Right lung (tissue), 2 donors: ENCODE measurements at regions not wholly inside any gene's neighbourhood (a gene's known extent, or its start where the extent isn't known, plus 50 kb on each side); places are given as distances from the start of the nearest gene placed in this dataset.

Experiments used
- DNase-seq, 2 donors: peaks; one replicate each; pipeline ENCODE4 v3.0.0-alpha.2; 2013

DNA sequence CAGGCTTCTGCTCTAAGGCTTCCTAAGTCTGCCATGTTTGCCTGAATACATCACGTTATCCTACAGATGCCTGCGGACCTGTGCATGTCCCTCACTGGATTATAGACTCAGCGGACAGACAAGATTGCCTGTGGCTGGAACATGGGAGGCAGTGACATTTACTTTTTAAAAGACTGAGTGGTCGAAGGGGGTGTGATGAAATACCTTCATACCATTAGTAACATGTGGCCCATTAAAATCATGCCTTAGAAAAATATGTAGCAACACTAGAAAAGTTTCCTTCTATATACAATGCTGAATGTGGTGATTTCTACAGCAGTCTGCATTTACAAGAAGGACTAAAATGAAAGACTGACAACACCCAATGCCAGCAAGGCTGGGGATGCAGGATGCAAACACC lies 154.4 kb downstream of the ASB1 start:
- DNase-seq = no peak

DNA sequence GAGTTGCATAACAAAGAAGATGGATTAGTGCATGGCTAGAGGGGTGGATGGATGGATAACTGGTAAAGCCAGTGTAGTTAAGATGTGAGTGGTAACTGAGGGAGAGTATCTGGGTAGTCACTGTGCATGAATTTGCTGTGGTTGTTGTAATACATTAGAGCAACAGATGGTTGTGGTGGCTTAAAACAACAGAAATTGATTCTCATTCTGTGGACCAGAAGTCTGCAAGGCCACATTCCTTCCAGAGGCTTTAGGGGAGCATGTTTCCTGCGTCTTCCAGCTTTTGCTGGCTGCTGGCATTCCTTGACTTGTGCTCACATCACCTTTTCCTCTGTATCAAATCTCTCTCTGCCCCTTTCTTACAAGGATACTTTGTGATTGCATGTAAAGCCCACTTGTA lies 155.4 kb downstream of the ASB1 start:
- DNase-seq = no peak

GRCh38 chr2:238584617-238585016 lies 157.9 kb downstream of the ASB1 start:
- DNase-seq = no peak

DNA sequence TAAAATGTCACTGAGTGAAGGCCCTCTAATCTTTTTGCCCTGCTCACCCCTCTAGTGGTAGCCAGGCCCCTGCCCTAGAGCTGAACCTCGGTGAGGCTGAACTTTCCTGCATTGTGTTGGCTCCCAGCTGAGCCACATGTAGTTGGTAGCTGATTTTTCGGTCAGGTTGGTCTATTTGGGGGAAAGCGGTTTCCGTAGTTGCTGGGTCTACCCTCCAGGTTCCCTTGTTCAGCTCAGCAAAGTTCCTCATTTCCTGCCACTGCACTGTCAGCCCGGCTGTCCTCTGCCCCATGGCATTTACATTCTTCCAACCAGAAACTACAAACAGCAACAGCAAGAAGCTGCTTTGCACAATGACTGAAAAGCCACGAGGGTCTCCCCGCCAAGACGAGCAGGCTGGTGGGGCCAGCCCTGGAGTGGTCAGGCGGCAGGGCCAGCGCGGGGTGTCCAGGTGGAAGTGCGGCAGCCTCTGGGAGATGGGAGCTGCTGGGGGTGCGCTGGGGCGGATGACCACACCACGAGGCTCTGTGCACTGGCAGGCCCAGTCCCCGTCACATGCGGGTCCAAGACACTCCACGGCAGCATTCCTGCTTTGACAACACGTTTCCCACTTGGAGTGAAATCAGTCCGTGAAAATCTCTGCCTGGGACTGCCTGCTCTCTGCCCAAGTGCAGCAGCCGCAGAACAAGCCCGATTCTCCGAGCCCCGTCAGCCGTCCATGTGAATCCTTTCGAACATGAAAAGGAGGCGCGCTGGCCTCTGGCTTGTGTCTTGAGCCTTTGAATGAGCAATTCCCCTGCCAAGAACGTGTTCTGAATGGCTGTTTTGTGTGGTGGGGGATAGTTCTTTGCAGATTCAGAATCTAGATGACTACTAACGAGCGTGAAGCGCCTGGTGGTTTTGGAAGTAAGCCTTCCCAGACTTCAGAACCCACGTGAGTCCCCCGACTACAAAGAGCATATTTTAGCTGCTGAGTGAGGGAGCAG lies 159.4 kb downstream of the ASB1 start:
- no peak for DNase-seq

- no peak for DNase-seq
Observed at GRCh38 chr2:238586931-238587775, 160.4 kb downstream of the ASB1 start.

- DNase-seq = no peak
Observed at GRCh38 chr2:238587776-238588660, 161.3 kb downstream of the ASB1 start.

DNA sequence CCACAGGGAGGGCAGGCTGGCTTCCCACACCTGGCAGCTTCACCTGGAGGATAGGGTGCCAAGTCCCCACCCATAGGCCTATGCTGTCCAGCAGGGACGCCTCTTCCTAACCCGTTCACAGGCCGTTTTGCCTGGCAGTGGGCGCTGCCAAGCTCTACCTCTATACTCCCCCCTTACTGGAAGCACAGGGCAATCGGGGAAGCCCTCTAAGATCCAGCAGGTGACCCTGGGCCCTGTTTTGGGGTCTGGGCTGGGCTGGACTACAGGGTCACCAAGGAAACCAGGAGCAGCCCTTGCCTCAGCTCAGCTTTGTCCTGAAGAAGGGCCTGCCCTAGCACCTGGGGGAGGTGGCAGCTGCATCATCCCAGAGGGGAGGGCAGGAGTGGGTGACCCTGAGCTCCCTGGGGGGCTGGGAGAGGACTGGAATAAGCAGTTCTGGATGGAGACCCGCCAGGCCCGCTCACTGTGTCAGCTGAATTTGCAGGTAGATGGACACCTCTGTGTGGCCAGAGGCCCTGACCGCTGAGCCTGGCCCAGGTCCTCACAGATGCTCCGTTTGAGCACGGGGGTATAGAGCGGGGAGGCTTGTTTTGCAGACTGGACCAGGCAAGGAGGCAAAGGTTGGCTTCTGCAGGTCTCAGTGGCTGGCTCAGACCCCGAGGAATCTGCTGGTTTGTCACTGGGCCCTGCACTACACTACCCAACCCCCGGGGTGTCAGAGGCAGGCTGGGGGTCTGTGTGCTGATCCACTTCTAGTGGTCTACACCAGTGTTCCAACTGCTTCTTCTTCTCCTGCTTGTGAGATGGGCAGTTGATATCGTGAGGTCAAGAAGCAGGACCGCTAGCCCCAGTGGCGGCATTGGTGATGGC lies 163.1 kb downstream of the ASB1 start:
- no peak for DNase-seq

- no peak for DNase-seq
Observed at GRCh38 chr2:238591732-238592131, 165.0 kb downstream of the ASB1 start.

- DNase-seq = no peak
Observed at GRCh38 chr2:238593236-238593635, 166.5 kb downstream of the ASB1 start.

DNA sequence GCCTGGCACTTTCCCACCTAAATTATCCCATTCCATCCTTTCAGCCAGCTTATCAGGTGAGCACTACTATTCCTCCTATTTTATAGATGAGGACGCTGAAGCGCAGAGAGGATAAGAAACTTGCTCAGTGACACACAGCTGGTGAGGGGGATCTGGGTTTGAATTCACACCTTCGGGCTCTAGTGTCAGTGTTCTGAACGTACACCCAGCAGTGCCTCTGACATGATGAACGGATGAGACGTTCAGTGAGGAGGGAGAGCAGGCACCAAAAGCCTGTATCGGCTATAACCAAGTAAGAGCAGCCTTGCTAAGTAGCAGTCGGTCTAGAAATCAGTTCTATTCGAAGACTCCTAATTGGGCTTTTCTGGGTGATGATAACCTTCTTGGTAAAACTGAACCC lies 167.0 kb downstream of the ASB1 start:
- DNase-seq = no peak

DNA sequence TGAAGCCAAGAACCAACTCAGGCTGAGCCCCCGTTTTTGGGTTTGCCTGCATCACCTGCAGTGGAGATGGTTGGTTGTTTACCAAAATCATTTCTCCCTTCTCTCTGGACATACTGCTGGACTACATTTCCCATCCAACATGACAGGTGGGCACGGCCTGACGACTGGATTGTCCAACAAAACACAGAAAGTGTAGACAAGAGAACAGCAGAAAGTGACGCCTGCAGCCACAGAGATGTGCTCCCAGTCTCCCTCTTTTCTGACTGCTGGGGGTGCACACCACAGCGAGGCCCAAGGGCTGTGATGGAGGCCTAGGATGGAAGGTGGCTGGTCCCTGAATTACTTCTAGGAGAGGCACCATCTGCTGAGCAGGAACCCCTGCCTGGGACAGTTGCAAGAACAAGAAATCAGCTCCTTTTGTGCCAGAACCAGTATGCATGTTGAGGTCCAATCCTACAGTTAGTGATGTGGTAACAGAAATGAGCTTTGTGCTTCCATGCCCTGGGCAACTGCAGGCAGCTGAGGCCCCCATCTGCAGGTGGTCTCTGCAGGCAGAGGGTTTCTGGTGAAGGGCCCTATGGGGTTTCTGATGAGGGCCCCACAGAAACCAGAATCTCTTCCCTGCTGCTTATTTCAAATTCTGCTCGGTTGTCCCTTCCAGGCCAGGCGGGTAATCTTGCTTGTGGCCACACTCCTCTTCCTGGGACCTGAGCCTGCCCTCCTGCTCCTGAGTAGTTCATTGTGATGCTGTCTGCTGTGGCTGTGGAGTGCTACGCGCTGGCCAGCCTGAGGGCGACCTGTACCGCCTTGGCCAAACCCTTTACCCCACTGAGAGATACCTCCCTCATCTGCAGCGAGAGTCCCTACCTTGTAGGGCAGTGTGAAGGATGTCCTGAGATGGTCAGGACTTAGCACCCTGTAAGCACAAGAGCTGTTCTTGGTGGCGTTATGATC lies 168.3 kb downstream of the ASB1 start:
- DNase-seq = no peak

DNA sequence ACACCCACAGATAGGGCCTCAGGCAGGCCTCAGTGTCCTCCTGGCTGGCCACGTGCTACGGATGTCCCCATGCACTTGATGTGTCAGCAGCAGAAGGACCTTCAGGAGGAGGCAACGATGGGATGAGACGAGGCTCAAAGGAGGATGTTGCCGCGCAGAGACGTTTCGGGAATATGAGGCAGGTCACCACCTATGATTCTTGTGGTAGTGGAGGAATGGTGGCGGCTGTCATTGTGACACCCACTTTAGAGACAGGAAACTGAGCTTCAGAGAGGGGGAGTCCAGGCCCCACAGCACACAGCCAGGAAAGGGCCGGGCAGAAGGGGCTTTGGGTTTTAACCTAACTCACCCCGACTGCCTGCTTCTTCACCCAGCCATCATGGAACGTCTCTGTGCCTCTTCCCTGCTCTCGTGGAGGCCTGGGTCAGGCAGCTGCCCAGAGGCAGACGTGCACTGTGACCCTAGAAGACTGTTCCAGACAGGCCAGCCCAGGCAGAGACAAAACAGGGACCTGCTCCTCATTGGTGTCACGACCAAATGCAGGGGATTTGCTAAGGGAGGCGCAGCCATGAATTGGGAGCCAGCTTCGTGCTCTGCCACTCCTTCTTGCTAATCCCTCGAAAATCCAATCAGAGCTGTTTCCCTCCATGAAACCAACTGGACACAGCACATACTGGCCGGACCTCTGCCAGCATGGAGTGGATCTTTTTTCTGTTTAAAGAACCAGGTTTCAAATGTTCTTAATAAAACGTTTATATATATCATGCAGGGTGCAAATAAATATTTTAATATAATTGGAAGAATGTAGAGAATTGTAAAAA lies 169.2 kb downstream of the ASB1 start:
- no peak for DNase-seq

DNA sequence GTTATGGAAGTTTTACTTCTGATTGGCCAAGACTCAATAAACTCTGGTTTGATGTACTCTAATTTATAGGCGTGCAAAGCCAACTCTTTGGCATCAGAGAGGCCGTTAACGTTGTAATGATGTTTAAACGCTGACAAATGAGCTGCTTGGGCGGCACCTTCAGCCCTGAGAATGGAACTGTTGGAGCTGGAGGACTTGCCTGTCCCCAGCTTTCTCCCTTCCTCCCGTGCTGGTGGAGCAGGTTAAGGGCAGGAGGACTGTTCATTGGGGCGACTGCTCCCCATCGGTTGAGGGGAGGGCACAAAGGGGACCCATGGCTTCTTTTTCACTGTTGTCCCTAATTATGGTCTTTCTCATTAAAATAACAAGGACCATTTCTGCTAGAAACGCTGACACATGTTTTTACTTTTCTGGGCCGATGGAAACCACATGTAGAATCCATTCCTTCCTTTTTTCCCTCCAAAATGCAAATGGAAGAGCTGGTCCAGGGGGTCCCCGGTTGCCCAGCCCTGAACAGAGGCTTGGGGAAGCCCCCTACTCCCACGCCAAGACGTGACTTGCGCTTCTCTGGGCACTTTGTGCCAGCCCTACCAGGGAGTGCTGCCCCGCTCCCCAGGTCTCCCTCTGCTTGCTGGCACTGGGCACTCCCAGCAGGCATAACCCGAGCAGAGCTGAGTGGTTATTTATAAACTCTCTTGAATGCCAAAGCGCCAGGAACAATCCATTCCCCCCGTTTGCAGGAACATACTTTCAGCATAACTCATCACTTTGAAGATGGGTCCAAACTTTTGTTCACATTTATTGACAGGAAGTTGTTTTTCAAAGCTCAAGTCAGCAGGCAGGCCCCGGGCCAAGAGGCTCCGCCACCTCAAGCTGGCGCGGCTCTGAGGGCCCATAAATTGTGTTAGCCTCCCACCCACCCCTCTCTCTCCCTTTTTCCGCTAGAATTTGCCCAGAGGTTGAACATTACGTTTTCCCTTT lies 170.1 kb downstream of the ASB1 start:
- DNase-seq = peak; percentile 52 to 57

DNA sequence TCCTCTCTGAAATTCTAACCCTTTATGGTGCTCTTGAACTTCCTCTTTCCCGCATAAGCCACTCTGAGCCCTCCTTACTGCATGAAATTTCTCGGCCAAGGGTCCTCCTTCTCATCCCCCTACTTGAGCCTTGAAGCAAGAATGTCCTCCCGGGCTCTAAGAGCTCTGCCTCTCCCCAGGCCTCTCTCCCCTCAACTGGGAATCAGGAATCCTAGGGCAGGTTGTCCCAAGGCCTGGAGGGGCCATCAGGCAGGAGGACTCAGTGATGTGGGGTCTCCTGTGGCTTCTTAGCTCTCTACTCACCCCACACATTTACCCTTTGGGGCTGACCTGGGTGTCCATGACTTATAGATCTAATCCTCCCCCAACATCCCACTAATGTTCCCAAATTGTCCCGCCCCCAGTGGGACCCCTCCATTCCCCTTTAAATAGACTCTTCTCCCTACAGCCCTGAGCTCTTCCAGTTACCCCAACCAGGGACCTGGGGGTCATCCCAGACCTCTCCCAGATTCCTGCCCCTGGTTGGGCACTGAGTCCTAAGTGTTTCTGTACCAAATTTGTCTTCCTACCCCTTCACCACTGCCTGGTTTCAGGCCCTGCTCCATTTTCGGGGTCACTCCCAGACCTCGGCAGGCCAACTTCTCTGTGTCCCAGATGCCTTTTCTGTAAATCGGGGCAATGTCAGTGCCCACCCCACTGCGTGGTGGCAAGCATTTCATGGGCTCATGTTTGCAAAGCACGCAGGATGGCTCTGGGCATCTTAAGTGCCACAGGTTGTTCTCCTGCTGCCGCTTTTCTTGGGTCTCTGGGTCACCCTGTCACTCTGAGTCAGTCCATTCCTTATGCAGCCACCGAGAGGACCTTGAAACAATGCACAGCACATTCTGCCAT lies 171.2 kb downstream of the ASB1 start:
- DNase-seq = no peak

- no peak for DNase-seq
Observed at GRCh38 chr2:238598802-238599530, 172.2 kb downstream of the ASB1 start.
